GM18519 (cell line): ENCODE measurements at regions not wholly inside any gene's neighbourhood (a gene's known extent, or its start where the extent isn't known, plus 50 kb on each side); places are given as distances from the start of the nearest gene placed in this dataset.
"Not testable (repeated sequence)": the region's sequence is repeated elsewhere in the genome, so short reads cannot be mapped to it uniquely, and the experiment has no call there.

Experiments
- ATAC-seq: cut with Tn5 transposase; IDR thresholded peaks from one replicate; pipeline ENCODE4 v1.9.1; 2021; ENCODE audit warnings: mild to moderate bottlenecking, moderate library complexity; ENCODE audit not compliant: unreplicated experiment, low FRiP score

DNA sequence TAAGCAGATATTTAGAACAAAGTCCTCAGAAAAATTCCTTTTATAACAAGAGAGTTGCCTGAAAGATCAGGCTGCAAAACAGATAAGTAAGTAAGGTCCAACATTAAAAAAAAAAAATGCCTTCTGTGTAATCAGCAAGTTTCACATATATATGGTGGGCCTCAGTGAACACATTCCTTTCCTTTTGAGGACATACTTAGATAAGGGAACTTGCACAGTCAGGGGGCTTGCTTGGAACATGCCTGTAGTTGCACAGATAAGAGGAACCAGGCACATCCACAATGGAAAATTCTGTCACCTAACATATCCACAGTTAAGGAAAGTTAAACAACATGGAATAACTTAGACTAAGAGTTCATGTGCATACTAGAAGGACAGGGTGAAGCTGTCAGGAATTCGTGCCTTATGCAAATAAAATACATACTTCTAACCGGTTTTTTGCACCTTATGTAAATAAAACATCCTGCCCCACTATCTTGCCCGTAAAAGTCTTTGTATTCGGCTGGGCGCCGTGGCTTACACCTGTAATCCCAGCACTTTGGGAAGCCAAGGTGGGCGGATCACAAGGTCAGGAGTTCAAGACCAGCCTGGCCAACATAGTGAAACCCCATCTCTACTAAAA lies 257.3 kb downstream of the ZNF33B start:
- no peak for ATAC-seq

DNA sequence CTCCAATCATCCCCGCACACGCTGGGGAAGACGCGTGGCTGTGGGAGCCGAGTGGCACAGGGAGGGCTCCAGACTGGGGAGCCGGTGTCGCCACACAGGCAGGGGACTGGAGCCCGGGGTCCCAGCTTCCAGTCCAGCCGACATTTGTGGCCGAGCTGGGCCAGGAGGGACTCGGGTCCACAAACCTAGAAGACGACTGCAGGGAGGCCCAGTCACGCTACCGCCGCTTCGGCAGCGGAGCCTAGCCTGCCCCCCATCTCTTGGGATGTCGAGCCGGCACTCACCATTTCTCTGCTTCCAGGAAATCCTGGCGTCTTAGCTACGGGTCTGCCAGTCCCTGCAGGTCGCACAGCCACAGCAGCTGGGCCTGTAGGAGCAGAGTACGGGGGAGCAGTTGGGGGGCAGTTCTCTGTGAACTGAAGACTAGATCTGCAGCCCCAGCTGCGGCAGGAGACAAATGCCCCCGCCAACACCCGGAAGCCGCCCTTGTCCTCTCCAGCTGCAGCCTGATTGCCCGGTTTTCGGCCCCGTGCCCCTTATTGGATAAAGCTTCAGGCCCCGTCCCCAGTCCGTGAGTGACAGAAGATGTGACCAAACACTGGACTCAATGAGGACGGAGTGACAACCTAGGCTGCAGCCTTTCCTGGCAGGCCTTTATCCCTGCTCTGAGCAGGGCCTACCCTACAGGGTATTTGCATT lies 270.7 kb downstream of the ZNF33B start:
- peak; percentile 100 for ATAC-seq

DNA sequence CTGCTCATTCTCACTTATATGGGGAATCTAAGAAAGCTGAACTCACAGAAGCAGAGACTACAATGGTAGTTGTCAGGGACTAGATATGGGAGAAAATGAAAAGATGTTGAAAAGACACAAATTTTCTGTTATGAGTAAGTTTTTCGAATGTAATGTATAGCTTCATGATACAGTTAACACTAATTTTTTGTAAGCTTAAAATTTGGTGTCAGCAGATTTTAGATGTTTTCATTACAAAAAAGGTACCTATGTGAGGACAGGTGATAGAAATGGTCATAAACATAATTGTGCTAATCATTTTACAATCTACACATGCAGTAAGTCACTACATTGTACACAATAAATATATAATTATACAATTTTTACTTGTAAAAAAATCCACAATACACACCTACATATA lies 286.6 kb downstream of the ZNF33B start:
- no peak for ATAC-seq

DNA sequence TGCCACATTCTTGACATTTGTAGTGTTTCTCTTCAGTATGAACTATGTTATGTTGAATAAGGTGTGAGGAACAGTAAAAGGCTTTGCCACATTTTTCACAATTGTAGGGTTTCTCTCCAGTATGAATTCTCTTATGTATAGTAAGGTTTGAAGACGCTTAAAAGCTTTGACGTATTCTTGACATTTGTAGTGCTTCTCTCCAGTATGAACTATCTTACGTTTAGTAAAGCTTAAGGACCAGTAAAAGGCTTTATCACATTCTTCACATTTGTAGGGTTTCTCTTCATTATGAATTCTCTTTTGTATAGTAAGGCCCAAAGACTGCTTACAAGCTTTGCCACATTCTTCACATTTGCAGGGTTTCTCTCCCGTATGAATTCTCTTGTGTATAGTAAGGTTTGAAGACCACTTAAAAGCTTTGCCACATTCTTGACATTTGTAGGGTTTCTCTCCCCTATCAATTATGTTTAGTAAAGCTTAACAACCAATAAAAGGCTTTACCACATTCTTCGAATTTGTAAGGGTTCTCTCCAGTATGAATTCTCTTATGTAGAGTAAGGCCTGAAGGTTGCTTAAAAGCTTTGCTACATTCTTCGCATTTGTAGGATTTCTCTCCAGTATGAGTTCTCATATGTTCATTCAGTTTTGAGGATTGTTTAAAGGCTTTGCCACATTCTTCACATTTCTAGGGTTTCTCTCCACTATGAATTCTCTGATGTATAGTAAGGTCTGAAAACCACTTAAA lies 301.6 kb downstream of the ZNF33B start:
- ATAC-seq = not testable (repeated sequence)

DNA sequence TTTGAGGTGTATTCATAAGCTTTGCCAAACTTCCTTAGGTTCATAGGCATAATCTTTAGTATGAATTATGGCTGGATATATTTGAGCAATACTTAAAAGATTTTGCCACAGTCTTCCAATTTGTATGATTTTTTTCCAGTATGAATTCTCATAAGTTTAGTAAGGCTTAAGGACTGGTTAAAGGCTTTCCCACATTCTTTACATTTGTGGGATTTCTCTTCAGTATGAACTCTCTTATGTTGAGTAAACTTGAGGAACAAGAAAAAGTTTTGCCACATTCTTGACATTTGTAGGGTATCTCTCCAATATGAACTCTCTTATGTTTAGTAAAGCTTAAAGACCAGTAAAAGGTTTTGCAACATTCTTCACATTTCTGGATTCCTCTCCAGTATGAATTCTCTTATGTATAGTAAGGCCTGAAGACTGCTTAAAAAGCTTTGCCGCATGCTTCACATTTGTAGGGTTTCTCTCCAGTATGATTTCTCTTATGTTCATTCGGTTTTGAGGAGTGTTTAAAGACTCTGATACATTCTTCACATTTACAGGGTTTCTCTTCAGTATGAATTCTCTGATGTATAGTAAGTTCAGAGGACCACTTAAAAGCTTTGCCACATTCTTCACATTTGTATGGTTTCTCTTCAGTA lies 302.6 kb downstream of the ZNF33B start:
- ATAC-seq = not testable (repeated sequence)

DNA sequence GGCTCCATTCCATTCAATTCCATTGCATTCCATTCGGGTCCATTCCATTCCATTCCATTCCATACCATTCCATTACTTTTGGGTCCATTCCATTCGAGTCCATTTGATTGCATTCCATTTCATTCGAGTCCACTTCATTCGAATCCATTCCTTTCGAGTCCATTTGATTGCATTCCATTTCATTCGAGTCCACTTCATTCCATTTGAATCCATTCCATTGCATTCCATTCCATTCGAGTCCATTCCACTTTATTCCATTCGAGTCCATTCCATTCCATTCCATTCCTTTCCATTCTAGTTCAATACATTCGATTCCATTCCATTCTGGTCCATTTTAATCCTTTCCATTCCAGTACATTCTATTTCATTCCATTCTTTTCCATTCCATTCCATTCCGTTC lies 334.0 kb downstream of the ZNF33B start:
- no peak for ATAC-seq

DNA sequence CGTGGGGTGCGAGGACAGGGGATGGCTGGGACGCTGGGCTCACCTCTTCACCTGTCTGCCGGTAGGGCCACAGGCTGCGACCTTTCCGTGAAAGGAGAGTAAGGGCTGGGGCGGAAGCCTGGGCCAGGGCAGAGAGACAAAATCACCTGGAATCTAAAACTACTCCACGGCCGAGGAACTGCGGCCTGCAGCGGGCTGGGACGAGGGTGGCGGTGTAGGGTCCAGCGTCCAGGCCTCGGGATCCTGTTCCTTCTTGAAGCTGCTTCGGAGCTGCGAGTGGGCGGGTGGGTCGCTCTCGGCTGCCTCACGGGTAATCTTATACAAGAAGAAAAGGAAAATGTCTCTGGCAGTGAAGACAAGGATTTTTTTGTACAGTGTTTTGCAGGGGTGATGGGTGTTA lies 356.5 kb downstream of the ZNF33B start:
- ATAC-seq = not testable (repeated sequence)

DNA sequence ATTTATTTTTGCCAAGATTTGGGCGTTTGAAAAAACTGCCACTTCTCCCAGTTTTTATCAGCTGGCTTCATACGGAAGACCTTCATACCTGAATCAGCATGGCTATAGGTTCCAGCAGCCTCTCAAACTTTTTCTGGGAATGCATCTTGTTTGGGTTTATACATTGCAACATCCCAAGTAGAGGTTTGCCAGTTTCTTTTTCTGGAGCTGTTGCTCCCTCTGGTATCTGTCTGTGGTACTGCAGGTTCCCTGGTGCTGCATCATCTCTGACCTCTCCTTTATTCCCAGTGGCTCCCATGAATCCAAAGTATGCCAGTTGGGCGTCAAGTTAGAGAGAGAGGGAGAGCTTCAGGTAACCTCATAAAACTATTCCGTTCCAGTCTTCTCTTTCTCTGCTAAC lies 368.6 kb downstream of the ZNF33B start:
- not testable (repeated sequence) for ATAC-seq

DNA sequence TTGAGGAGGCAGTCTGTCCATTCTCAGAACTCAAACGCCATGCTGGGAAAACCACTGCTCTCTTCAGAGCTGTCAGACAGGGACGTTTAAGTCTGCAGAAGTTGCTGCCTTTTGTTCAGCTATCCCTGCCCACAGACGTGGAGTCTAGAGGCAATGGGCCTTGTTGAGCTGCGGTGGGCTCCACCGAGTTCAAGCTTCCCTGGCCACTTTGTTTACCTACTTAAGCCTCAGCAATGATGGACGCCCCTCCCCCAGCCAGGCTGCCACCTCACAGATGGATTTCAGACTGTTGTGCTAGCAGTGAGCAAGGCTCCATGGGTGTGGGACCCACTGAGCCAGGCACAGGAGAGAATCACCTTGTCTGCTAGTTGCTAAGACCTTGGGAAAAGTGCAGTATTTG lies 375.1 kb downstream of the ZNF33B start:
- ATAC-seq = not testable (repeated sequence)

DNA sequence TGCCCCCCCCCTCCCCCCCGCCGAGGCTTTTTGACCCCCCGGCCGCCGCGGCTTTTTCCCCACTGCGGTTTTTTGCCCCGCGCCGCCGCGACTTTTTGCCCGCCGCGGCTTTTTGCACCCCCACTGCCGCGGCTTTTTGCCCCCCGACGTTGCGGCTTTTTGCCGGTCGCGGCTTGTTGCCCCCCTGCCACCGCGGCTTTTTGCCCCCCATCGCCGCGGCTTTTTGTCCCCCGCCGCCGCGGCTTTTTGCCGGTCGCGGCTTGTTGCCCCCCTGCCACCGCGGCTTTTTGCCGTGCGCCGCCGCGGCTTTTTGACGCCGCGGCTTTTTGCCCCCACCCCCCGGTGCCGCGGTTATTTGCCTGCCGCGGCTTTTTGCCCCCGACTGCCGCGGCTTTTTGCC lies 395.4 kb downstream of the ZNF33B start:
- not testable (repeated sequence) for ATAC-seq

DNA sequence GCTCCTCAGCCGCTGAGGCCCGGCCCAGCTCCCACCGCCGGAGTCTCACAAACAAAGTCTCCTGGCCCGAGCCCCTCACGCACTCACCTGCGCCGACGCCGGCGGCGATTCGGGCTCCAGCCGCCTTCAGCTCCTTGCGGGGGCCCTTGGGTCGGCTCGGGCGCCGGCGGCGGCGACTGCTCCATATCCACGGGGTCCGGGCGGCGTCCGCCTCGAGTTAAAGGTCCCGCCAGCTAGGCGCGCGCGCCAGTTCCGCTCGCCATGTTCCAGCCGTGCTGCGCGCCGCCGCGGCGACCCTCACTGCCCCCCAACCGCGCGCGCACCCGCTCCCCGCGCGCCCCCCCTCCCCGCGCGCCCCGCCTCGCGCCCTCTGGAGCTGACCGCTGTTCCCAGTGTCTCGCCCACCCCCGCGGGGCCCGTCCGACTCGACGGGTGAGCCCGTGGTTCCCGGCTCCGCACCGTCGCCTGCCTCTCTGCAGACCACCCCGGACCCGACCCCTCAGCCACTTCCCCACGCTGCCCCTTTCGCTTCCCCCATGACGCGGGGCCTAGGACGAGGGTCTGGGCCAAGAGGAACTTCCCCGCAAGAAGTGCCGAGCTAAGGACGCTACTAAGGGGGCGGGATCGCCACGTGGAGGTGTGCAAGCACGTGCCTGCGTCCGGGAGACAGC lies 396.1 kb downstream of the ZNF33B start:
- no peak for ATAC-seq

DNA sequence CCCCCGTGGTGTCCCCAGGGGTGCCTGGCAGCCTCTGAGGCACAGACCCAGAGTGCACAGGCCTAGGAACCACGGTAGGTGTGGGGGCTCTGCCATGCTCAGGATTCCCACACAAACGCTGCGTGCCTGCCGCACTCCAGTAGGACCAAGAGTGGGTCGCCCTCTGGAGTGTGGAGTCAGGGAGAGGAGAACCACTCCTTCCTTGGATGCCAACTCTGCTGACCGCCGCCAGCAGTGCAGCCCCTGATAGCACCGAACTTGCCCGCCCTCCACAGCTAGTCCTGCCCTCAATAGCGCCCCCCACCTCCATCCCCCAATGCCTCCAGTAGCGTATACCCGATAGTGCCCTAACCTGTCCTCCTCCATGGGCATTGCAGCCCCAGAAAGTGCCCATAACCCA lies 402.0 kb downstream of the ZNF33B start:
- ATAC-seq = not testable (repeated sequence)

DNA sequence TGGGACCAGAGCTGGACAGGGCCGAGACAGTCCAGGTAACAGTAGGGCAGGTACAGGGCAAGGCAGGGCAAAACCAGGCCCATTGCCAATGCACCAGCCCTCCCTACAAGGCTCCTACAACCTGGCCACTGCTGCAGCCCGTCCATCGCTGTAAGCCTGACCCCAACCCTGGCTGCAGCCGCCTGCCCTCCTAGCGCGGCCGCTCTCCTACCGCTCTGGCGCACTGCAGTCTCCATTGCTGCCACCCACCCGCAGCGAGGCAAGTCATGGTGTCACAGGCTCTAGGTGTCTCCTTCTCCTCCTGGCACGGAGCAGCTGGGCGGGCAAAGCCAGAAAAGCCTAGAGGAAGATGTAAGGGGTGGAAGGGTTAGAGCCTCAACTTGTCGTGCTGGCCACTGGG lies 402.6 kb downstream of the ZNF33B start:
- ATAC-seq = not testable (repeated sequence)

DNA sequence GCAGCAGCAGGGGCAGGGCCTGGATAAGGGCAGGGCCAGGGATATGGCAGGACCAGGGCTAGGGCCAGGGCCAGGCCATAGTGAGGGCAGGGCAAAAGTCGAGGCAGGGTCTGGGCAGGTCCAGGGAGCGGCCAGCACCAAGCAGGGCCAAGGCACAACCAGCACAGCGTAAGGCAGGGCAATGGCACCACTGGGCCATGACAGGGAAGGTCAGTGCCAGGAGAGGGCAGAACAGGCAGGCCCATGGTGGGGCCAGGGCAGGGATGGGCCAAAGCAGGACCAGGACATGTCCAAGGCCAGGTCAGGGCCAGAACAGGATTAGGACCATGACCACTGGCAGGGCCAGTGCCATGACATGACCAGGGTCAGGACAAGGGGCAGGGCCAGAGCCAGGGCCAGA lies 403.1 kb downstream of the ZNF33B start:
- ATAC-seq = not testable (repeated sequence)

DNA sequence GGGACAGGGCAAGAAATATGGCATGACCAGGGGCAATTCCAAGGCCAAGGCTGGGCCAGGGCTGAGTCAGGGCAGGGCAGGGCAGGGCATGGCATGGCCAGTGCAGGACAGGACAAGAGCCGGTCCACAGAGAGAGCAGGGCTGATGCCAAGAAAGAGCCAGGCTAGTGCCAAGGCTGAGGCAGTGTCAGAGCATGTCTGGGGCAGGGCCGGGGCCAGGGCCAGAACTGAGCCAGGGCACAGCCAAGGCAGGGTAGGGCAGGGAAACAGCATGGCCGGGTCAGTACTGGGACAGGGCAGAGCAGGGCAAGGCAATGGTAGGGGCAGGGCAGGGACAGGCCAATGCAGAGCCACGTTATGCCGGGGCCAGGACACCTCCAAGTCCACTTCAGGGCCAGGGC lies 403.9 kb downstream of the ZNF33B start:
- not testable (repeated sequence) for ATAC-seq

DNA sequence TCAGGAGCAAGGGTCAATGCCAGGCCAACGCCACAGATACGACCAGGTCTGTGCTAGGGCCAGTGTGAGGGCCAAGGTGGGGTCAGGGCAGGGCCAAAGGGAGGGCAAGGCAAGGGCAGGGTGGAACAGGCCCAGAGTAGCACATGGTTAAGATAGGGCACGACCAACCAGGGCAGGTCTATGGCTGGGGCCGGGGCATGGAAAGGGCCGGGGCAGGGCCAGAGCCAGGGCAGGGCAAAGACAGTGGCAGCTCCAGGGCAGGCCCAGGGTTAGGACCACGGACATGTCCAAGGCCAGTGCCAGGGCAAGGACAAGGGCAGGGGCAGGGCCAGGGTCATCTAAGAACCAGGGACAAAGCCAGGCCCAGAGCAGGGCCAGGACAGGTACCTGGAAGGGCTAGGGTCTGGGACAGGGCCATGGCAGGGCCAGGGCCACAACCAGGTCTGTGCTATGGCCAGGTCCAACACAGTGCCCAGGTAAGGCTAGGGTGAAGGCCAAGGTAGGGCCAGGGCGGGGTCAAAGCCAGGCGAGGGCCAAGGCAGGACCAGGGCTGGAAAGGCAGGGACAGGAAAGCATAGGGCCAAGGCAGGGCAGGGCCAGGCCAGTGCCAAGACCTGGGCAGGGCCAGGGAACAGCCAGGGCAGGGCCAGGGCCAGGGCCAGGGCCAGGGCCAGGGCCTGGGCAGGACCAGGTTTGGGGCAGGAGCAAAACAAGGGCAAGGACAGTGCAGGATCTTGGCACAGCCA lies 404.7 kb downstream of the ZNF33B start:
- not testable (repeated sequence) for ATAC-seq

DNA sequence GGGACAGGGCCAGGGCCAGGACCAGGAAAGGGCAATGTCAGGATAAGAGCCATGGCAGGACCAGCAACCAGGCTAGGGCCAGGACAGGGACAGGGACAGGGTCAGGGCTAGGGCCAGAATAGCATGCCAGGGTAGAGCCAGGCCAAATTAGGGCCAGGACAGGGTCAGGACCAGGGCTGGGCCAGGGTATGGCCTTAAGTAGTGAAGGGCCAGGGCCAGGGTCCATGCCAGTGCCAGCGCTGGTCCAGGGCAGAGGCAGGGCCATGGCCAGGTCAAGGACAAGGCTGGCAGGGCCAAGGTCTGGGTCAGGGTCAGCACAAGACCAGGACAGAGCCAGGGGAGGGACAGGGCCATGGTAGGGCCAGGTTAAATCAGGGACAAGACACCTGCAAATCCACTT lies 405.4 kb downstream of the ZNF33B start:
- not testable (repeated sequence) for ATAC-seq

DNA sequence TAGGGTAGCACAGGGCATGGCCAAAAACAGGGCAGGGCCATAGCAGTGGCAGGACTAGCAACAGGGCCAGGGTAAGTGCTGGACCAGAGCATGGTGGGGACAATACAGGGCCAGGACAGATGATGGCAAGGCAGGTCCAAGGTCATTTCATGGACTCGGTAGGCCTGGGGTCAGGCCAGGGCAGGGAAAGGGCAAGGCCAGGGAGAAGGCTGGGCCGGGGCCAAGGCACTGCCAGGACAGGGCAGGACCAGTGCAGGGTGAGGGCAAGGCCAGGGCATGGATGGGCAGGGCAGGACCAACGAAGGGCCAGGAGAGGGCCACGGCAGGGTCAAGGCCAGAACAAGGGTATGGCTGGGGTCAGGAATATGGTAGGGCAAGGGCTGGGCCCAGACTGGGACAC lies 407.6 kb downstream of the ZNF33B start:
- not testable (repeated sequence) for ATAC-seq

DNA sequence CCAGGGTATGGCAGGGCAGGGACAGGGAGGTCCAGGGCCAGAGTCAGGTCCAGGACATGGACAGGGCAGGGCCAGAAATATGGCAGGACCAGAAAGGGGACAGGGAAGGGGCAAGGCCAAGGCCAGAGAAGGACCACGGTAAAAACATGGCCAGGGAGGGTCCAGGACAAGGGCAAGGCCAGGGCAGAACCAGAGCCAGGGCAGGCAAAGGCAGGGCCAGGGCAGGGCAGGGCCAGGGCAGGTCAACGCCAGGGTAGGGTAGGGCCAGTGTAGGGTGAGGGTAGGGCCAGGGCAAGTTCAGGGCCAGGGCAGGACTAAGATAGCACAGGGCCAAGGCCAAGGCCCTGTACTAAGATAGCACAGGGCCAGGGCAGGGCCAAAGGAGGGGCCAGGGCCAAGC lies 408.3 kb downstream of the ZNF33B start:
- ATAC-seq = not testable (repeated sequence)

DNA sequence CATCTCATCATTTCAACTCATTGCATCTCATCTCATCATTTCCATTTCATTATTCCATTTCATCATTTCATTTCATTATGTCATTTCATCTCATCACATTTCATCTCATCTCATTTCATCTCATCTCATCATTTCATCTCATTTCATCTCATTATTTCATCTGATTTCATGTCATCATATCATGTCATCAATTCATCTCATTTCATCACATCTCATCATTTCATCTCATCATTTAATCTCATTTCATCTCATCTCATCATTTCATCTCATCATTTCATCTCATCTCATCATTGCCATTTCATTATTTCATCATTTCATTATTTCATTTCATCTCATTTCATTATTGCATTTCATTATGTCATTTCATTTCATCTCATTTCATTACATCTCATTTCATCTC lies 410.5 kb downstream of the ZNF33B start:
- ATAC-seq = not testable (repeated sequence)
